Inflammatory macrophage (primary cell): ENCODE measurements at regions not wholly inside any gene's neighbourhood (a gene's known extent, or its start where the extent isn't known, plus 50 kb on each side); places are given as distances from the start of the nearest gene placed in this dataset.
"Not testable (repeated sequence)": the region's sequence is repeated elsewhere in the genome, so short reads cannot be mapped to it uniquely, and the experiment has no call there.

ENCODE experiments used
- DNase-seq, 2 donors: peaks; one replicate each; pipeline ENCODE4 v3.0.0-alpha.2; 2020 to 2022

DNA sequence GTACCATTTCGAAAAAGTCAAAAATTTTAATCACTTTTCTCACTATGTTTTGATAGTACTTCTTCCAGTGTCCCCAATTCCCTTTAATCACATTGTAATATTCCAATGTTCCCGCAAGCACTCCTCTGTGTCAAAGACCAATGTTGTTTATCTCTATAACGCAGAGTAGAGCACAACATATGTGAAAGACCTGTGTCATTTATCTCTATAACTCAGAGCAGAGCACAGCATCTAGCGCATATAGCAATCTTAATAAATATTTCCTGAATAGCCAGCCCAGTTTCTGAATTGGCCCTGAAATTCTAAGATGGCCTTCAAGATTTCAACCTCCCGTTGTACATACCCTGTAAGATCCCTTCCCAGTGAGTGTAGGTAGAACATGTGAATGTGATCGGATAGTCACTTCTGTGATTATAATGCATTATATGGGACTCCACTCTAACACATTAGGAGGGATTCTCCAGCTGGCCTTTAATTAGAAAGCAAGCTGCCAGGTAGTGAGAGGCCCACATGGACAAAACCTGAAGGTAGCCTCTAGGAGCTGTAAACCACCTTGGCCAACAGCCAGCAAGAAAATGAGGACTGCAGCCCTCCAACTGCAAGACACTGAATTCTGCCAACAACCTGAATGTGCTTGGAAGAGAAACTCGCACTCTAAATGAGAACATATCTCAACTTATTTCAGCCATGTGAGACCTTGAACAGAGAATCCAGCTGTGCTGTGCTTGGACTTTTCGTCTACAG is 238.8 kb upstream of the SYT10 start:
- no peak for DNase-seq

GRCh38 chr12:33690562-33690961 is 250.9 kb upstream of the SYT10 start:
- DNase-seq: no peak

GRCh38 chr12:33703221-33703620 is 263.6 kb upstream of the SYT10 start:
- DNase-seq: no peak

DNA sequence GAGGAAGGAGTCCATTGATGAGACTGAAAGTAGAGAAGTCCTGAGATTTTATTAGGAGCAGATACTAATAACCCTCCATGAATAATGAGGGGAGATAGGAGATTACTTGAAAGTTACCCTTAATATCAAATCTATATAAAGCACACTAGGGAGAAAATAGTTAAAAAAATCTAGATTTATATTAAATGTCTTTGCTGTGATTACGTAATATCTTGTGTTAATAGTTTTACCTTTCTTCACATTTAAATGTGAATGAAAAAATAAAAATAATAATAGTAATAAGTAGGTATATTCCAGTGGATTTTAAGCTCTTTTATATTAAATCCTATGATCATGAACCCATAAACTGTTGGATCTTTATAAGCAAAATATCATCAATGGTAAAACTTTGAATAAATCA is 267.3 kb upstream of the SYT10 start:
- no peak for DNase-seq

DNA sequence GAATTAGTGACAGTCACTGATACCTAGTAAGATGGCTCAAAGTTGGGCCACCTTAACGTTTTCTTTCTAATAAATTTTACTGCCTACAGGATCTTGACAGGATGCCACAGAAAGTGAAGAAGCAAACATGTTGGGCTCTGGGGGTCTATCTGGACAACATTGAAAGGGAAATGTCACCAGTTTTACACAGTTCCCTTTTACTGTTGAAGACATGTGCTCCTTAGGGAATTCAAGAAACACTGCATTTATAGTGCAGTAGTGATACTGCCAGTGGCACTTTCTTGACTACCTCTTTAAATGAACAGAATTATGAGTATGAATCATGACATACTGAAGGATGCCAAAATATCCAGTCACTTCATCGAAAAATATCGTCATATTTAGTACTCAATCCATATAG is 269.3 kb upstream of the SYT10 start:
- no peak for DNase-seq

DNA sequence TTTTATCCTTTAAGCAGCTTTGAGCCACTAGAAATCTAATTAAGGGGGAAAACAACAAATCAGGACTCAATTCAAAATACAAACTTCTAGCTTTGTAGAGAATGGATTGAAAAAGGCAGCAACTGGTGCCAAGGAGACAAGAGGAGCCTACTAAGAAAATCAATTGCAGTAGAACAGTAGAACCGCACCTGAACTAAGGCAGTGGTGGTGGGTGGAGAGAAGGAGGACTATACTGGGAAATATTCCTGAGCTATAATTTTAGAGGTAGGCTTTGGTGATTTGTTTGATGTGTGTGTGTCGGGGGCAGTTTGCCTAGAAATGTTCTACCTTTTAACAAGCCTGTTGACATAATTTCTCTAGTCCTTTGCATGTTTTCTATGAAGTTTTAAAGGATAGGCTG is 270.9 kb upstream of the SYT10 start:
- no peak for DNase-seq

DNA sequence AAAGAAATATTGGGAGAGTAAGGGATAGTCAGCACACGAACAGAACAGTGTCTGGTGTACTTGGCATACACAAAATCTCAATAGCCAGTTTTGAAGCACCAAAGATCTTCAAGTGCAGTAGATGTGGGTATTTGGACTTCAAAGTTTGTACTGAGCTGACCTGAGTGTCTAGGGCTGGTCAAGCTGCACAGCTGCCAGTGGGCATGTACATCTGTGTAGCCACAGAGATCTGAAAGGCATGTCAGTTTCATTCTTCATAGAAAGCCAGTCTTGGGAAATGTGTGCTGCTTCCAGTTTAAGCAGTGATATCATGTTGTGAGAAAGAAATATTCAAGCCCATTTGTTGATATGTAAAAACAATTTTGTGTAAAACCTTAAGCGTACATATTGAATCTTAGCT is 279.0 kb upstream of the SYT10 start:
- no peak for DNase-seq

GRCh38 chr12:33721561-33721960 is 281.9 kb upstream of the SYT10 start:
- no peak for DNase-seq

DNA sequence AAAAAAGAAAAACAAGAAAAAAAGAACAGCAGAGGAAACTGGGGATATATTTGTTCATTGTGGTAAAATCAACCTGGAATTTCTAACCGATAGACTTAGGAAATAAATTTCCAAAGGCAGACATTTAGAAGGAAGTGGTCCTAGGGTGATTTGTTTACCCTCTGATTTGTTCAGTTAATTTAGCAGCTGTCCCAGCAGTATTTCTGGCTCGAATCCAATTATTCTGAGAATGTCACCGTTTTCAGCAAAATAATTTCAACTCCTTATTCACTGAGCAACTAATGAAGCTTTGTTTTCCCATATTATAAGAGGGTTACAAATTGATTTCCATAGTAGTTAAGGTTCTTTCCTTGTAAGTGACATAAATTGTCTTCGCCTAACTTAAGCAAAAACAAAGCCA is 285.2 kb upstream of the SYT10 start:
- DNase-seq: no peak

- no peak for DNase-seq
Measured at GRCh38 chr12:33734871-33735270, 287.4 kb upstream of the ALG10 start.

DNA sequence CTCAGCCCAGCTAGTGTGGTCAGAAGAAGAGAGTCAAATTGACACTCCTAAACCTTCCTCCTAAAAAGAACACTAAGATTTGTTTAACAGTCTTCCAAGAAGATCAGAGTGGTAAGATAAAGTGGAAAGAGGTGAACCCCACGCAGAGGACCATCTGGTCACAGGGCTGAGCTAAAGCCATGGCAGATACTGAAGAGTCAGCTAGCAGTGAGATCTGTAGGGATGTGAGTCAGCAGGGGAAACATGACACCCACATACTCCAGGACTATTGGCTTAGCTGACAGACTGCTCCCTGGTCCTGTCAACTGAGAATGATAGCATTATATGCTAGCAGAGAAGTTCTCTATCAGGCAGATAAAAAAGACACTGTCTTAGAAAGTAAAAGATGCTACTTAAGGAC is 269.4 kb upstream of the ALG10 start:
- DNase-seq: no peak

DNA sequence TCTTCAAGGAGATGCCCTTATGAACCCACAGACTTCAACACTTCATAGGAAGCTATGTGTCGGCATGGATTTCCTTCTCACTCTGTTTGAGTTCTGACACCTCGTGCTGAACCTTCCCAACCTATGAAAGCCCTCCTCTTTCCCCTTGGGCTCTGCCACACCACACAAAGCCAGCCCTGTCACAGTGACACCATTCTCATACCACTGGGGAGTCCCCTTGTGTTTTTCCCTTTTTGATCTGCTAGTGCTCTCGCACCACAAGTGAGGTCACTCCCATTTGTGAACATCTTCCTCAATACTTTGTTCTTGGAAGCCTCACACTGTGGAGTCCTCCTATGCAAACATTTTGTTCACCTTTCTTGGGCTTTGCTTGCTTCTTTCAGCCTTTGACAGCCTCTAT is 264.6 kb upstream of the ALG10 start:
- DNase-seq: no peak

DNA sequence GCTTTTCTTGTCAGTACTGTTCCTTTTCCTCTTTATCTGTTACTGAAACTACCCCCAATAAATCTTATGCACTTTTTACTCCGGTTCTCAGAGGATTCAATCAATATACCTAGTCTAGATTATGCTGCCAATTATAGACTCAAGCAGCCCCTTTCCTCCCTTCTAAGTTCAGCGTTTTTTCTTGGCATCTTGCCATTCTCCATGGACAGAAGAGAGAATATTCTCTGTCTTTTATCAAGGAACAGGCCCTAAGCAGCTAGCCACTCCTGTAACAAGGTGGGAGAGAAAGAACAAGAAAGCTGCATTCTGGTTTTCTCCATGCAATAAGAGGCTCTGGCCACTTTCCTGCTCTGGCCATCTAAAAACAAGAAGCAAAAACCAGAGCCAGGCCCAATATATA is 263.0 kb upstream of the ALG10 start:
- no peak for DNase-seq

DNA sequence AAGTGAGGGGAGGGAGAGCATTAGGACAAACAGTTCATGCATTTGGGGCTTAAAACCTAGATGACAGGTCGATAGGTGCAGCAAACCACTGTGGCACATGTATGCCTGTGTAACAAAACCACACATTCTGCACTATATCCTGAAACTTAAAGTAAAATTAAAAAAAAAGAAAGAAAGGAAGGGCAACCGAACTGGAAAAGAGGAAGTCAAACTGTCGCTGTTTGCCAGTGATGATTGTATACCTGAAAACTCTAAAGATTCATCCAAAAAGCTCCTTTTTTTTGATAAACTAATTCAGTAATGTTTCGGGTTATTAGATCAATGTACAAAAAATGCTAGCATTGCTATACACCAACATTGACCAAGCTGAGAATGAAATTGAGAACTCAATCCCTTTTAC is 259.0 kb upstream of the ALG10 start:
- no peak for DNase-seq

DNA sequence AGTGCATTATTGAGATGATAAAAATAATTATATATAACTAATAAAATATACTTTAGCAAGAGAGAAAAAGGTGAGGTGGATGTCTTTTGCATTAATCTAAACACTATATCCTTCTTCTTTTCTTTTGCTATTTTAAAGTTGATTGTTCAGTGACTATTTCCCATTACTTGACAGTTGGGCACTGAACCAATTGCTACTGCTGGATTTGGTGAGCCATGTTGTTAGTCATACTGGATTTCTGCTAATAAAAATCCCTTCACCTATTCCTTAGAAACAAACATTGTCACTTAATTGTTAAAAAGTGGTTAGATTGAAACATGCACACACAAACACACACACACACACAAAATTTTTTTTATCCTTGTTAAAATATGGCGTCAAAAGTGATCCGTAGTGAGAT is 251.6 kb upstream of the ALG10 start:
- no peak for DNase-seq

DNA sequence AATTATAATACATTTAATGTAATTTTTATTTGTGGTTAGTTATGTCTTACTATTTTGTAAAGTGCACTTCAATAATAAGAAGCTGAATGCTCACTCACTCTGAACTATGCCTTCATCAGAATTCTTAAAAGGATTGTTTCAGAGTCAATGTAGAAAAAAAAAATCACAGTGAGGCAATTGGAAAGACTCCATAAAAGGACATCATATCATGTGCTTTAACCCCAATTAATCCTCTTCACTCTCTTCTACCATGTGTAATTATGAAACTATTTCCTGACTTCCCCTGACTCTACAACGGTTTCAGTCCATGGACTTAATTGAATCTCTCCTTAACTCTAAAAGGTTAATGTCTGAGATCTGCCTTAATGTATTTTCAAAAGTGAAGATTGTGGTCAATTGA is 250.4 kb upstream of the ALG10 start:
- DNase-seq: no peak

- not testable (repeated sequence) for DNase-seq
Measured at GRCh38 chr12:33773091-33773490, 249.2 kb upstream of the ALG10 start.

DNA sequence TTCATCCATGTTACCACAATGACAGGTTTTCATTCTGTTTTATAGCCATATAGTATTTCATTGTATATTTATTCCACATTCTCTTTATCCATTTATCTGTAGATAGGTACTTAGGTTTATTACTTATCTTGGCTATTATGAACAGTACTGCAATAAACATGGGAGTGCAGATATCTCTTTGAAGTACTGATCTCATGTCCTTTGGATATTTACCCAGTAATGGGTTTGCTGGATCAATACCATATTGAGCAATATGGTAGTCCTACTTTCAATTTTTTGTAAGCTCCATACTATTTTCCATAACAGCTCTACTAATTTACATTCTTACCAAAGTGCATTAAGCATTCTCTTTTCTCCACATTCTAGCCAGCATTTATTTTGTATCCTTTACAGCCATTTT is 235.8 kb upstream of the ALG10 start:
- no peak for DNase-seq

DNA sequence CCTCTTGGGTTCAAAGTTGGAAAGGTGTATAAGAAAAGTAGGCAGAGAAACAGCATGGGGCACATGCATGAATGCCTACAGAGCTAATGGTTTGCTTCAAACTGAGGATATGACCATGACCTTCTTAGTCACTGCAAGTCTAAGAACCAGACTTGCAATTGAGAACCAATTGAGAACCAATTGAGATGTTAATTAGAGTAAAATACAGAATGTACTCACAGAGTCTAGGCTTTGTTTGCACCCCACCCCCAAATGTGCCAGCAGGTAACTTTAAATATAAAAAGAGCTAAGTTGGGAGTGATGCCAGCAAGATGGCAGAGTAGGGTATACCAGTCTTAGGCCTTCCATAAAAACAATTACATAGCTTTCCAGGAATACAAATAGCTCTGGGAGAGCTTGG is 227.3 kb upstream of the ALG10 start:
- DNase-seq: no peak

- no peak for DNase-seq
Measured at GRCh38 chr12:33795536-33795935, 226.8 kb upstream of the ALG10 start.

DNA sequence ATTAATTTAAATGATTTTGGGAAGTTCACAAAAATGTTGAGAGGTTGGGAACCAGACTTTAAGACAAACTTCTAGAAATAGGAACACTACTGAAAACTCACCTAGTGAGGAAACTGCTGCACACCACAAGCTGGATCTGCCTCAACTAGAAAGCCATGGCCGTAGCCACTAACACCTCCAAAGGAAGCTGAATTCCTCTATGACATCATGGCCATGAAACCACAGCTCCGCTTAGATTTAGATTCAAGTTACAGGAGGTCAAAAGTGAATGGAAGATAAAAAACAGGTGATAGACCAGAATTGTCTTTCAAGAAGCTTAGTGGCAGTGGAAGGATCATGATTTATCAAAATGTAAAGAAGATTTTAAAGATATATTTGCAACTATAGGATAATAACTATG is 208.8 kb upstream of the ALG10 start:
- DNase-seq: no peak

DNA sequence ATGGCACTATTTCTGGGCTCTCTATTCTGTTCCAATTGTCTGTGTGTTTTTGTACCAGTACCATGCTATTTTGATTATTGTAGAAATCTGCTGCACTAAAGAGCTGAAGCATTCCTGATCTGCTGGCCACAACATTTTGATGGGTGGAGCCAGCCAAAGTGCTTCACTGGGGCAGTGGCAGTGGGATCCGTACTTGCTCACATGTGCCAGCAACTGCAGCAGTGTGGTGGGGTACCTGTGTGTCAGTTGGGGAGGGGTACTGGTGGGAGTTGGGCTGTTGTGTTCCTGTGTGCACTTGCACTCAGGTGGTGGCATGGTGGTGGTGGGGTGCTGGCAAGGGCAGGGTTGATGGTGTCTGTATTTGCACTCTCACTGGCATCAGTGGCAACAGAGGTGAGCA is 204.6 kb upstream of the ALG10 start:
- DNase-seq: no peak

- DNase-seq: no peak
Measured at GRCh38 chr12:33818313-33818712, 204.0 kb upstream of the ALG10 start.

DNA sequence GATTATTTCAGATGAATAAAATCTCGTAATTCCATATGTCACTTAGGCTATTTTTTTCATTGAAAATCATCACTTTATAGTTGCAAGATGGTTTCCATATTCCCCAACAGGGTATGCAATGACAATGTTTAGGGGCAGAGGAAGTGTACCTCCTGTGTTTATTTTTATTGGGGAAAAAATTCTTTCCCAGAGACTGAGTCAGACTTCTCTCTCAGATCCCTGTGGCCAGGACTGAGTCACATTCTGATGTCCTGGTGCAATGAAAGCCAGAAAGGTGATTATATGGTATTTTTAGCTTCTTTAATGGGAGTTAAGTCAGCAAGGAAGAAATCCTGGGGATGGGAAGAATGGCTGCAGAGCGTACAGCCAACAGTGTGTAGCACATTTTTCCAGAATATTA is 196.9 kb upstream of the ALG10 start:
- DNase-seq: no peak

DNA sequence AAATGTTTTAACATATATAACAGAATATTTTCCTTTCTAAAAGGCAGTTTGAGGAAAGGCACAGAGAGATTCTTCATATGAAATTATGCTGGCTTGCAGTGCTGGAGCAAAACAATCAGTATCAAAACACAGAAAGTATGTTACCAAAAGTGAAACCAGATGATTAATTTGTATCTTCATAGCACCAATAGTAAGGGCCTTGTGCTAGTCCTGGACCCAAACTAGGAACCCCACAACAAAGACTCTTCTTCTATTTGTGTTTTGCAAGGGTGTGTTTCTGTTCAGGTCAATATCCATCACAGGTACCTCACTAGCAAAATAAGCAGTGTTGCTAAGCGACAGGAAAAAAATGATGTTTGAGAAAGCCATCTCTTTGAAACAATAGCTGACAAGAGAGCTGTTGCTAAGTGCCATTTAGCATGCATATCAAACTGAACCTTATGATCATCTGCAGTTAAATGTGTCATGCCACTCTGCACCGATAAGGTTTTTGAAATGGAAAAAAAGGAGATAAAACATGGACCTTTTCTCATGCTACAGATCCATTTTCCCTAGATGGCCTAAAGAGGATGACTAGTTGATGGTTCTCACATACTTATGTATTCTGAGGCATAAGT is 196.2 kb upstream of the ALG10 start:
- DNase-seq: no peak
